IMR-90 (cell line): ENCODE measurements at regions not wholly inside any gene's neighbourhood (a gene's known extent, or its start where the extent isn't known, plus 50 kb on each side); places are given as distances from the start of the nearest gene placed in this dataset.

Source experiments
- ATAC-seq: fragments of 200-7000 bp; cut with Tn5 transposase; 2 replicates; pipeline ENCODE4 v1.9.1; 2020; ENCODE audit warnings: low read depth, mild to moderate bottlenecking, moderate library complexity
- BruUV-seq: library from RNA; stranded (reverse); fragments of 400-500 nt; replicated peaks from 2 replicates; lab custom pipeline; 2021; lab: Mats Ljungman, UMichigan
- CTCF ChIA-PET: fragments of 300-600 bp; formaldehyde crosslinking; extraction: SDS; loops from one replicate; lab custom pipeline; 2021; ENCODE audit warnings: antibody characterized with exemption; lab: Yijun Ruan, JAX
- POLR2A ChIA-PET: fragments of 300-600 bp; sonication (Branson Sonifier 250); formaldehyde crosslinking; loops from one replicate; lab custom pipeline; 2022; ENCODE audit warnings: antibody characterized with exemption; ENCODE audit not compliant: unreplicated experiment; lab: Charles Lee
- DNase-seq: peaks from one replicate; pipeline ENCODE4 v3.0.0; 2013
- H2AFZ ChIP-seq: replicated peaks from 2 replicates; pipeline ENCODE3; 2013; ENCODE audit warnings: low read length, mild to moderate bottlenecking; ENCODE audit not compliant: poor library complexity
- H2AK5ac ChIP-seq: 2 replicates; pipeline ENCODE4 v1.6.1; 2013; ENCODE audit warnings: low read depth, low read length, inconsistent platforms
- H2AK9ac ChIP-seq: replicated peaks from 2 replicates; pipeline ENCODE3; 2013; ENCODE audit warnings: mild to moderate bottlenecking, low read depth, low read length, moderate library complexity; ENCODE audit not compliant: poor library complexity
- H2BK120ac ChIP-seq: 2 replicates; pipeline ENCODE4 v1.6.1; 2013; ENCODE audit warnings: low read depth, low read length, inconsistent platforms
- H2BK15ac ChIP-seq: 3 replicates; pipeline ENCODE4 v1.6.1; 2013; ENCODE audit warnings: low read depth, low read length, inconsistent platforms
- H2BK20ac ChIP-seq: 2 replicates; pipeline ENCODE4 v1.6.1; 2013; ENCODE audit warnings: low read depth, mild to moderate bottlenecking, inconsistent platforms, low read length, moderate library complexity
- H2BK5ac ChIP-seq: 2 replicates; pipeline ENCODE4 v1.6.1; 2013; ENCODE audit warnings: mild to moderate bottlenecking, low read depth, low read length, inconsistent platforms; ENCODE audit not compliant: poor library complexity, severe bottlenecking
- H3K14ac ChIP-seq: replicated peaks from 2 replicates; pipeline ENCODE4 v1.6.1; 2013; ENCODE audit warnings: low read depth, low read length, inconsistent platforms
- H3K18ac ChIP-seq: 2 replicates; pipeline ENCODE4 v1.6.1; 2013; ENCODE audit warnings: low read depth, low read length, control low read depth
- H3K23ac ChIP-seq: 2 replicates; pipeline ENCODE4 v1.6.1; 2013; ENCODE audit warnings: low read depth, low read length, inconsistent platforms
- H3K27ac ChIP-seq: 2 replicates; pipeline ENCODE4 v1.5.1; 2013; ENCODE audit warnings: mild to moderate bottlenecking, control low read depth, low read length; ENCODE audit not compliant: insufficient read depth
- H3K27me3 ChIP-seq: 2 replicates; pipeline ENCODE4 v1.6.1; 2013; ENCODE audit warnings: low read length; ENCODE audit not compliant: control insufficient read depth, insufficient read depth
- H3K36me3 ChIP-seq: 2 replicates; pipeline ENCODE4 v1.6.1; 2013; ENCODE audit warnings: low read length, mixed read lengths; ENCODE audit not compliant: control insufficient read depth, insufficient read depth
- H3K4ac ChIP-seq: 2 replicates; pipeline ENCODE4 v1.6.1; 2013; ENCODE audit warnings: low read depth, low read length, inconsistent platforms
- H3K4me1 ChIP-seq: 2 replicates; pipeline ENCODE4 v1.6.1; 2013; ENCODE audit warnings: low read length, mixed read lengths; ENCODE audit not compliant: control insufficient read depth, insufficient read depth
- H3K4me2 ChIP-seq: 2 replicates; pipeline ENCODE4 v1.6.1; 2013; ENCODE audit warnings: low read depth, mild to moderate bottlenecking, control low read depth, low read length, moderate library complexity
- H3K4me3 ChIP-seq: 2 replicates; pipeline ENCODE4 v1.5.1; 2013; ENCODE audit warnings: low read depth, mild to moderate bottlenecking, control low read depth, low read length, moderate library complexity; ENCODE audit not compliant: insufficient read depth
- H3K56ac ChIP-seq: 2 replicates; pipeline ENCODE4 v1.6.1; 2013; ENCODE audit warnings: low read length, inconsistent platforms; ENCODE audit not compliant: insufficient read depth; ENCODE audit errors: extremely low read depth
- H3K79me1 ChIP-seq, 2 experiments: 2 replicates each; pipeline ENCODE4 v1.6.1; 2013; ENCODE audit warnings: low read length in 2 of 2, inconsistent platforms in 1 of 2, low read depth in 1 of 2
- H3K9ac ChIP-seq: 2 replicates; pipeline ENCODE4 v1.6.1; 2013; ENCODE audit warnings: low read depth, low read length, control low read depth
- H3K9me1 ChIP-seq: 2 replicates; pipeline ENCODE4 v1.6.1; 2013; ENCODE audit warnings: low read length, inconsistent platforms; ENCODE audit not compliant: insufficient read depth
- H3K9me3 ChIP-seq: 2 replicates; pipeline ENCODE4 v1.6.1; 2013; ENCODE audit warnings: low read length; ENCODE audit not compliant: control insufficient read depth, insufficient read depth
- H4K20me1 ChIP-seq: 2 replicates; pipeline ENCODE4 v1.6.1; 2013; ENCODE audit warnings: low read length, inconsistent platforms; ENCODE audit not compliant: insufficient read depth
- H4K5ac ChIP-seq: 2 replicates; pipeline ENCODE4 v1.6.1; 2013; ENCODE audit warnings: mild to moderate bottlenecking, low read depth, low read length, control low read depth
- H4K8ac ChIP-seq, 2 experiments: 2 replicates each; pipeline ENCODE4 v1.6.1; 2013; ENCODE audit warnings: low read depth in 2 of 2, low read length in 2 of 2, control low read depth in 1 of 2, inconsistent platforms in 1 of 2
- H4K91ac ChIP-seq: 2 replicates; pipeline ENCODE4 v1.6.1; 2013; ENCODE audit warnings: low read depth, low read length, inconsistent platforms; ENCODE audit not compliant: insufficient read depth
- BHLHE40 ChIP-seq: fragments of 150-350 bp; IDR thresholded peaks from 2 replicates; pipeline ENCODE4 v1.6.1; 2016; ENCODE audit warnings: mild to moderate bottlenecking, low read depth, low read length
- CEBPB ChIP-seq: IDR thresholded peaks from 2 replicates; pipeline ENCODE4 v1.6.1; 2012; ENCODE audit warnings: low read depth, low read length, improper control_type of control experiment
- CHD1 ChIP-seq: IDR thresholded peaks from 2 replicates; pipeline ENCODE4 v1.6.1; 2012; ENCODE audit warnings: low read depth, low read length, improper control_type of control experiment
- FOS ChIP-seq: fragments of 150-350 bp; IDR thresholded peaks from 2 replicates; pipeline ENCODE4 v1.6.1; 2016; ENCODE audit warnings: low read depth, low read length
- MAFK ChIP-seq: IDR thresholded peaks from 2 replicates; pipeline ENCODE4 v1.6.1; 2012; ENCODE audit warnings: low read depth, low read length, improper control_type of control experiment
- MAZ ChIP-seq: IDR thresholded peaks from 2 replicates; pipeline ENCODE4 v1.6.1; 2012; ENCODE audit warnings: low read depth, mild to moderate bottlenecking, low read length, improper control_type of control experiment, moderate library complexity, borderline replicate concordance
- MXI1 ChIP-seq: IDR thresholded peaks from 2 replicates; pipeline ENCODE4 v1.6.1; 2012; ENCODE audit warnings: low read depth, mild to moderate bottlenecking, low read length, moderate library complexity, borderline replicate concordance
- NFE2L2 ChIP-seq: fragments of 150-350 bp; IDR thresholded peaks from 2 replicates; pipeline ENCODE4 v1.6.1; 2016; ENCODE audit warnings: low read depth, mild to moderate bottlenecking, low read length
- POLR2A ChIP-seq: IDR thresholded peaks from 2 replicates; pipeline ENCODE4 v1.6.1; 2012; ENCODE audit warnings: mild to moderate bottlenecking, low read depth, low read length
- RAD21 ChIP-seq: IDR thresholded peaks from 2 replicates; pipeline ENCODE4 v1.6.1; 2012; ENCODE audit warnings: low read length, improper control_type of control experiment
- RFX5 ChIP-seq: IDR thresholded peaks from 2 replicates; pipeline ENCODE4 v1.8.0; 2012; ENCODE audit warnings: low read depth, mild to moderate bottlenecking, low read length, moderate library complexity
- SMC3 ChIP-seq: fragments of 150-350 bp; IDR thresholded peaks from 2 replicates; pipeline ENCODE4 v1.6.1; 2016; ENCODE audit warnings: low read depth, mild to moderate bottlenecking, antibody characterized with exemption, low read length, moderate library complexity
- dilution Hi-C: fragments of 300-500 bp; cut with HindIII; formaldehyde crosslinking; loops from one replicate; pipeline ENCODE4 v1.14.3; 2018; ENCODE audit warnings: low sequenced_read_pairs; ENCODE audit not compliant: unreplicated experiment
- in situ Hi-C: fragments of 300-500 bp; cut with MboI; formaldehyde crosslinking; loops from 3 replicates; pipeline ENCODE4 v1.14.3; 2019; ENCODE audit warnings: low sequenced_read_pairs, inconsistent platforms, mixed read lengths
- intact Hi-C: fragments of 100-400 bp; cut with micrococcal nuclease; formaldehyde crosslinking; loops from 2 replicates; pipeline ENCODE4 v1.10.0; 2022
- TF ChIP-seq, protein P1 (sequence below): fragments of 150-350 bp; IDR thresholded peaks from 2 replicates; pipeline ENCODE4 v1.6.1; 2016; ENCODE audit warnings: low read depth, mild to moderate bottlenecking, low read length, moderate library complexity, borderline replicate concordance
- TF ChIP-seq, protein P2 (sequence below): fragments of 150-350 bp; IDR thresholded peaks from 2 replicates; pipeline ENCODE4 v1.6.1; 2017; ENCODE audit warnings: mild to moderate bottlenecking, antibody characterized with exemption, low read length, low read depth

DNA sequence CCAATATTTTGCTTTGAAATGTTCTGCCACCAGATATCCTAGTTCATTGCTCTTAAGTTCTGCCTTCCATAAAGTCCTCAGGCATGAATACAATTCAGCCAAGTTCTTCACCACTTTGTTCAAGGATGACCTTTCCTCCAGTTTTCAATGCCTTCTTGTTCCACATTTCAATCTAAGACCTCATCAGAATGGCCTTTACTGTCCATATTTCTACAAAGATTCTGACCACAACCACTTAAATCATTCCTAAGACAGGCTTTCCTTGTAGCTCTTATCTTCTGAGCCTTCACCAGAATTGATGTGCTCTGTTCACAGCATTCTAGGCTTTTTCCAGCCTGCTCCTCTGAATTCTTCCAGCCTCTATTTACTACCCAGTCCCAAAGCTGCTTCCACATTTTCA is 319.0 kb downstream of the HACE1 start:
- H3K27ac ChIP-seq: no peak overlapping the region
- CTCF ChIA-PET: no interaction called here
- BruUV-seq: no TSS peak

More for the DNA sequence above, 319.0 kb downstream of the HACE1 start:
- Histone ChIP-seq H4K91ac (no peak overlapping the region), H3K79me1 (no peaks in the 10 kb centered on the region), H2BK15ac (no peak overlapping the region), H3K4me3 (no peak overlapping the region), H4K8ac (no peak overlapping the region), H3K9ac (no peak overlapping the region), H3K9me3 (no peaks in the 10 kb centered on the region), H2AK5ac (no peak overlapping the region), H2AFZ (no peak overlapping the region), H3K27me3 (no peaks in the 10 kb centered on the region), H2AK9ac (no peak overlapping the region), H3K14ac (no peak overlapping the region), H3K4me2 (peak overlapping the region; percentile 20; the same call in 1 of the 2 replicates), H3K9me1 (no peaks in the 10 kb centered on the region), H4K5ac (no peak overlapping the region), H3K4ac (no peak overlapping the region), H2BK120ac (no peak overlapping the region), H3K23ac (no peak overlapping the region), H2BK20ac (no peak overlapping the region), H4K20me1 (no peaks in the 10 kb centered on the region), H3K36me3 (no peaks in the 10 kb centered on the region), H3K4me1 (no peaks in the 10 kb centered on the region), H3K56ac (no peak overlapping the region), H2BK5ac (no peak overlapping the region), H3K18ac (no peak overlapping the region)
- TF ChIP-seq MXI1 (no peak), CHD1 (no peak), CEBPB (no peak), MAZ (no peak), RFX5 (no peak), NFE2L2 (no peak), FOS (no peak), SMC3 (no peak), BHLHE40 (no peak), RAD21 (no peak), POLR2A (no peak), MAFK (no peak)
- TF ChIP-seq, protein P1, sequence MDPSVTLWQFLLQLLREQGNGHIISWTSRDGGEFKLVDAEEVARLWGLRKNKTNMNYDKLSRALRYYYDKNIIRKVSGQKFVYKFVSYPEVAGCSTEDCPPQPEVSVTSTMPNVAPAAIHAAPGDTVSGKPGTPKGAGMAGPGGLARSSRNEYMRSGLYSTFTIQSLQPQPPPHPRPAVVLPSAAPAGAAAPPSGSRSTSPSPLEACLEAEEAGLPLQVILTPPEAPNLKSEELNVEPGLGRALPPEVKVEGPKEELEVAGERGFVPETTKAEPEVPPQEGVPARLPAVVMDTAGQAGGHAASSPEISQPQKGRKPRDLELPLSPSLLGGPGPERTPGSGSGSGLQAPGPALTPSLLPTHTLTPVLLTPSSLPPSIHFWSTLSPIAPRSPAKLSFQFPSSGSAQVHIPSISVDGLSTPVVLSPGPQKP: no peak
- TF ChIP-seq, protein P2, sequence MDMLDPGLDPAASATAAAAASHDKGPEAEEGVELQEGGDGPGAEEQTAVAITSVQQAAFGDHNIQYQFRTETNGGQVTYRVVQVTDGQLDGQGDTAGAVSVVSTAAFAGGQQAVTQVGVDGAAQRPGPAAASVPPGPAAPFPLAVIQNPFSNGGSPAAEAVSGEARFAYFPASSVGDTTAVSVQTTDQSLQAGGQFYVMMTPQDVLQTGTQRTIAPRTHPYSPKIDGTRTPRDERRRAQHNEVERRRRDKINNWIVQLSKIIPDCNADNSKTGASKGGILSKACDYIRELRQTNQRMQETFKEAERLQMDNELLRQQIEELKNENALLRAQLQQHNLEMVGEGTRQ: no peak
- peak; percentile 44 for DNase-seq
- intact Hi-C loops (no loop called here), dilution Hi-C loops (no loop called here), in situ Hi-C loops (no loop called here)
- ATAC-seq: peak; percentile 40
- POLR2A ChIA-PET: no interaction called here
